ENCODE measurements at regions not wholly inside any gene's neighbourhood (a gene's known extent, or its start where the extent isn't known, plus 50 kb on each side); places are given as distances from the start of the nearest gene placed in this dataset.
"Not testable (repeated sequence)": the region's sequence is repeated elsewhere in the genome, so short reads cannot be mapped to it uniquely, and the experiment has no call there.

GRCh38 chr17:30731210-30732132 lies 93.0 kb downstream of the CRLF3 start:
- H3K4me3 ChIP-seq (ENCODE audit: low read depth, low read length) = peak overlapping the region; percentile 83
- DNase-seq (ENCODE audit: low read depth) = peak; percentile 30

GRCh38 chr17:30730837-30731209 lies 93.7 kb downstream of the CRLF3 start:
- DNase-seq (ENCODE audit: low read depth) = not testable (repeated sequence)
- H3K4me3 ChIP-seq (ENCODE audit: low read depth, low read length) = peak overlapping the region; percentile 40; the same call in 1 of the 2 replicates

- DNase-seq (ENCODE audit: low read depth) = not testable (repeated sequence)
Measured at GRCh38 chr17:30730171-30730836, 94.2 kb downstream of the CRLF3 start.

GRCh38 chr17:30729471-30730170 lies 94.9 kb downstream of the CRLF3 start:
- not testable (repeated sequence) for DNase-seq (ENCODE audit: low read depth); H3K4me3 ChIP-seq (ENCODE audit: low read depth, low read length)

More at GRCh38 chr17:30730171-30730836, 94.2 kb downstream of the CRLF3 start:
- not testable (repeated sequence) for H3K4me3 ChIP-seq (ENCODE audit: low read depth, low read length)

- not testable (repeated sequence) for H3K4me3 ChIP-seq (ENCODE audit: low read depth, low read length); DNase-seq (ENCODE audit: low read depth)
Measured at GRCh38 chr17:30727517-30727916, 97.0 kb downstream of the CRLF3 start.

- H3K4me3 ChIP-seq (ENCODE audit: low read depth, low read length); DNase-seq (ENCODE audit: low read depth): not testable (repeated sequence)
Measured at GRCh38 chr17:30726734-30727133, 97.8 kb downstream of the CRLF3 start.

- not testable (repeated sequence) for H3K4me3 ChIP-seq (ENCODE audit: low read depth, low read length); DNase-seq (ENCODE audit: low read depth)
Measured at GRCh38 chr17:30726310-30726709, 98.2 kb downstream of the CRLF3 start.

GRCh38 chr17:30724034-30724650 lies 100.3 kb downstream of the CRLF3 start:
- not testable (repeated sequence) for H3K4me3 ChIP-seq (ENCODE audit: low read depth, low read length); DNase-seq (ENCODE audit: low read depth)

GRCh38 chr17:30722114-30722780 lies 102.2 kb downstream of the CRLF3 start:
- H3K4me3 ChIP-seq (ENCODE audit: low read depth, low read length); DNase-seq (ENCODE audit: low read depth): not testable (repeated sequence)

GRCh38 chr17:30720971-30721370 lies 103.5 kb downstream of the CRLF3 start:
- DNase-seq (ENCODE audit: low read depth); H3K4me3 ChIP-seq (ENCODE audit: low read depth, low read length): not testable (repeated sequence)

- H3K4me3 ChIP-seq (ENCODE audit: low read depth, low read length) = no peak overlapping the region
- DNase-seq (ENCODE audit: low read depth) = no peak
- TF ChIP-seq CTCF (IDR thresholded peaks at IDR 0.05; ENCODE audit: low read depth, low read length, missing control alignments) = no peak
Measured at GRCh38 chr17:30720013-30720471, 104.5 kb downstream of the CRLF3 start.

Data from GM12864 (cell line).